ENCODE measurements at regions not wholly inside any gene's neighbourhood (a gene's known extent, or its start where the extent isn't known, plus 50 kb on each side); places are given as distances from the start of the nearest gene placed in this dataset.

- Histone ChIP-seq H3K27ac (no peak overlapping the region), H3K4me1 (peaks cover 0 to 7% (median 0%) of the 10 kb centered on the region in 9 donors), H3K36me3 (no peaks in the 10 kb centered on the region), H3K4me3 (no peak overlapping the region), H3K27me3 (no peaks in the 10 kb centered on the region), H3K9me3 (peaks cover 0 to 42% (median 9%) of the 10 kb centered on the region in 11 donors)
- DNase-seq: no peak
- intact Hi-C loops (cut with DNase I): no loop called here
- no peak for TF ChIP-seq CTCF (IDR thresholded peaks at IDR 0.05)
- ATAC-seq: no peak
- 93 to 96% methylated on average over 5 of the region's 5 CpGs for WGBS, 2 donors
These were observed 104.7 kb upstream of the VASH1 start for GRCh38 chr14:76656592-76656991.

GRCh38 chr14:76657404-76657803, 103.9 kb upstream of the VASH1 start:
- no peaks in the 10 kb centered on the region for H3K36me3 ChIP-seq
- 92 to 96% methylated on average over 1 of the region's 1 CpG for WGBS, 2 donors
- H3K4me3 ChIP-seq: no peak overlapping the region
- H3K27ac ChIP-seq: no peak overlapping the region
- peaks cover 0 to 7% (median 0%) of the 10 kb centered on the region in 9 donors for H3K4me1 ChIP-seq
- H3K27me3 ChIP-seq: no peaks in the 10 kb centered on the region
- ATAC-seq (no peak), DNase-seq (no peak)
- no peak for TF ChIP-seq CTCF (IDR thresholded peaks at IDR 0.05)
- intact Hi-C loops (cut with DNase I): no loop called here
- H3K9me3 ChIP-seq: peaks cover 0 to 42% (median 9%) of the 10 kb centered on the region in 11 donors

- no peak for ATAC-seq
These were observed 103.4 kb upstream of the VASH1 start for GRCh38 chr14:76657846-76658245.

GRCh38 chr14:76662580-76662979, 98.7 kb upstream of the VASH1 start:
- intact Hi-C loops (cut with DNase I): no loop called here
- H3K9me3 ChIP-seq: peaks cover 0 to 38% (median 9%) of the 10 kb centered on the region in 11 donors
- no peaks in the 10 kb centered on the region for H3K36me3 ChIP-seq

More at GRCh38 chr14:76657846-76658245, 103.4 kb upstream of the VASH1 start:
- Histone ChIP-seq H3K27ac (no peak overlapping the region), H3K9me3 (peaks cover 0 to 42% (median 9%) of the 10 kb centered on the region in 11 donors), H3K36me3 (no peaks in the 10 kb centered on the region), H3K4me1 (peaks cover 0 to 7% (median 0%) of the 10 kb centered on the region in 9 donors), H3K4me3 (no peak overlapping the region), H3K27me3 (no peaks in the 10 kb centered on the region)
- no peak for DNase-seq
- TF ChIP-seq CTCF (IDR thresholded peaks at IDR 0.05): no peak
- intact Hi-C loops (cut with DNase I): no loop called here

More at GRCh38 chr14:76662580-76662979, 98.7 kb upstream of the VASH1 start:
- H3K4me1 ChIP-seq: no peaks in the 10 kb centered on the region
- ATAC-seq (no peak), DNase-seq (no peak)
- H3K27ac ChIP-seq: no peak overlapping the region
- H3K27me3 ChIP-seq: no peaks in the 10 kb centered on the region
- TF ChIP-seq CTCF (IDR thresholded peaks at IDR 0.05): no peak
- H3K4me3 ChIP-seq: no peak overlapping the region
- WGBS, 2 donors: 89 to 94% methylated on average over 4 of the region's 4 CpGs
